ENCODE measurements at regions not wholly inside any gene's neighbourhood (a gene's known extent, or its start where the extent isn't known, plus 50 kb on each side); places are given as distances from the start of the nearest gene placed in this dataset.
"Not testable (repeated sequence)": the region's sequence is repeated elsewhere in the genome, so short reads cannot be mapped to it uniquely, and the experiment has no call there.

DNA sequence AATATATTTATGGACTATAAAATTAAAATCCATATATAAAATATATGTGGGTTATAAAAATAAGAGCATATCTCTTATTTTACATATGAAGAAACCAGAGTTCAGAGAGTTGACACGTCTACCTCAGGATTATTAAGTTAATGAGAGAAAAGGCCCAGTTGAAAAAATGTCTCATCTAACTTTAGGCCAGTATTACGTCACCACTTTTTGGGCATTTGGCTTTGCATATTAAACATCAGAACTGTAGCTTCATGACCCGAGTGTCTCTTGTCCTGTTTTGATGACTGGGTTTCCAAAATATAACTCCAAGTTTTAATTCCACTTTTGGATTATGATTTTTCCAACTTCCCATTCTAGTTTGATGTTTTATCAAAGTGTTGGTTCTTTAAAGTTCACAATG lies 1026.1 kb downstream of the SLC6A15 start:
- DNase-seq: no peak

DNA sequence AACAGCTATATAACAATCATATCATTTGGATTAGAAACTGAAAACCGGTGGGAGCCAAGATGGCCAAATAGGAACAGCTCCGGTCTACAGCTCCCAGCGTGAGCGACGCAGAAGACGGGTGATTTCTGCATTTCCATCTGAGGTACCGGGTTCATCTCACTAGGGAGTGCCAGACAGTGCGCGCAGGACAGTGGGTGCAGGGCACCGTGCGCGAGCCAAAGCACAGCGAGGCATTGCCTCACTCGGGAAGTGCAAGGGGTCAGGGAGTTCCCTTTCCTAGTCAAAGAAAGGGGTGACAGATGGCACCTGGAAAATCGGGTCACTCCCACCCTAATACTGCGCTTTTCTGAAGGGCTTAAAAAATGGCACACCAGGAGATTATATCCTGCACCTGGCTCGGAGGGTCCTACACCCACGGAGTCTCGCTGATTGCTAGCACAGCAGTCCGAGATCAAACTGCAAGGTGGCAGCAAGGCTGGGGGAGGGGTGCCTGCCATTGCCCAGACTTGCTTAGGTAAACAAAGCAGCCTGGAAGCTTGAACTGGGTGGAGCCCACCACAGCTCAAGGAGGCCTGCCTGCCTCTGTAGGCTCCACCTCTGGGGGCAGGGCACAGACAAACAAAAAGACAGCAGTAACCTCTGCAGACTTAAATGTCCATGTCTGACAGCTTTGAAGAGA lies 1041.5 kb downstream of the SLC6A15 start:
- not testable (repeated sequence) for DNase-seq

DNA sequence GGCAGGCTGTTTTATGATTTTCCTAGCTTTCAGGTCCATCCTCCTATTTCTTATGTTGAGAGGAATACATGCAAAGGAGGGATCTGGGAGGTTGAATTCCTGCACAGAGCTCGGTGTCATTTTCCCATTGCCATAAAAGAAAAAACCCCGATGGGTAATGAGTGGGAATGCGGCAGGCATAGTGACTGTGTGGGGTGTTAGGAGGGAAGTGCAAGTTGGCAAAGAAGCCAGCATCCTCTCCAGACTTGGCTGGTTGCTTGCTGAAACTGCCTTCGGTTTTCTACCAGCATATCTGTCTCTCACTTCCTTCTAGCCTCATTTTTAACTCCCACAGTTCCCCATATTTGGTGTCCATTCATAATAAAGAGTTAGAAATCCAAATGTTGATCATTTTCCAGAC lies 1046.1 kb downstream of the SLC6A15 start:
- DNase-seq: no peak

DNA sequence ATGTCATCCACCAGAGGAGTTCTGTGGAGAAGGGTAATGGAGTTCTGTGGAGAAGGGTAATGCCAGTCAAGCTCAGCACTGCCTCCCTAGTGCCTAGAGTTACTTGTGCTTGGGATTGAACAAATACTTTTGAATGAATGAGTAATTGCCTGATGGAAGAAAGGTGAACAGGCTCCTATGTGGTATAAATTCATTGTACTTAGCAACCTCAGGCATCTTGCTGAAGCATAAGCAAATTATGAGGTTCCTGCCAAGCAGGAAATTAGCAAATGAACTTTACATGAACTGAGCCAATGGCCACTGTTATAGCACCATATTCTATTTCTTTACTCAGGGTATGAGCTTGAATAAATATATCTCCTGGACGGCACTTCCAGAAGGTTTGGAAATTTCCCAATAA lies 1047.2 kb downstream of the SLC6A15 start:
- no peak for DNase-seq

DNA sequence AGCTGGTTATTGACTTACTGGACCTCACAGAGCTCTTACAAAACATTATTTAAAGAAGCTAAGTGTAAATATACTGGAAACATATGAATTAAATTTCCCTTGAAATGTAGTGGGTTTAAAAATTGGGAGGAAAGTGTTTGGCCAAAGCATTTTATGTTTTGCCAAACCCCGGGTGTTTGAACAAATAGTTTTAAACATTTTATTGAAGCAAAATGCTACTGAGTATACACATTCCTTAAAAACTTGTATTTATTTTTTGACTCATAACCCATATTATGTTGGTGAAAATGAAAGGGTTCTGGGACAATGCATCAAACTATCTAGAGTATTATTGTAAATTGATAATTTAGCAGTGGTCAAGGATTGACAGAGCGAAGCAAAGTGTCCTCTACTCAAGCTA lies 1048.5 kb downstream of the SLC6A15 start:
- no peak for DNase-seq

DNA sequence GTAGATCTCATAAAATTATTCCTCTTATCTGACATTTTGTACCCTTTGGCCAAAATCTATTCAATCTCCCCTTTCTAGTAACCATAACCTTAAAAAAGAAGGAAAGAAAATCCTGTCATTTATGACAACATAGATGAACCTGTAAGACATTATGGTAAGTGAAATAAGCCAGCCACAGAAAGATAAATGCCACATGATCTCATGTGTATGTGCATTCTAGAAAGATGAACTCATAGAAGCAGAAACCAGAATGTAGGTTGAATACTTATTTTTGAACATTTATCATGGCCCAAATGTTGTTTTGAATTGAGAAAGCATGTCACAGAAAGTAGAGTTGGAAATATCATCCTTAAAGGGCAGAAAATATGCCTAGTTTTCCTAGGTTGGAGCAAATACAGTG lies 1053.6 kb downstream of the SLC6A15 start:
- no peak for DNase-seq

DNA sequence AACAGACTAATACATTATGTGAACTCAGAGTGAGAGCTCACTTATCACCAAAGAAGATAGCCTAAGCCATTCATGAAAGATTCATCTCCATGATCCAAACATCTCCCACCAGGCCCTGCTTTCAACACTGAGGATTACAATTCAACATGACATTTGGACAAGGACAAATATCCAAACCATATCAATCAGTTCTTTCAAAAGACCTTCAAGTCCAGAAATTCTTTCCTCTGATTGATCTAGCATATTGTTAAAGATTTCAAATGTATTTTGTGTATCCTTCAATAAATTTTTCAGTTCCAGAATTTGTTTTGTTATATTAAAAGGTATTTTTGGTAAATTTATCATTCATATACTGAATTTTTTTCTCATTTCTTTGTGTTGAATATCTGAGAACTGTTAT lies 1055.8 kb downstream of the SLC6A15 start:
- DNase-seq: no peak

DNA sequence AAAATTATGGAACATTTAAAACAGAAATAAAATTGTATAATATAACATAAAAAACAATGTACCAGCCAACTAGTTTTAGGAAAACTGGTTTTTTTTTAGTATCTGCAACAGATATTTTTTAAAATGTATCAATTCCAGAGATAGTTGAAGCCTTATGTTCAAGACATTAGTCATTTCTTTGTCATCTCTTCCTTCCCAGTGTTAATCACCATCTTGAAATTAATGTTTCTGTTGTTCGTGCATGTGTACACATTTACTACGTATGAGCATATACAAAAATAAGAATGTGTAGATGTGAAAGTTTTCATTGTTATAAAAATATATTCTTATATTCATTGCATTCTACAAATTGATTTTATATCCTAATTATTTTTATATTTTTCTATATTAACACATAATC lies 1062.1 kb downstream of the SLC6A15 start:
- DNase-seq: no peak

DNA sequence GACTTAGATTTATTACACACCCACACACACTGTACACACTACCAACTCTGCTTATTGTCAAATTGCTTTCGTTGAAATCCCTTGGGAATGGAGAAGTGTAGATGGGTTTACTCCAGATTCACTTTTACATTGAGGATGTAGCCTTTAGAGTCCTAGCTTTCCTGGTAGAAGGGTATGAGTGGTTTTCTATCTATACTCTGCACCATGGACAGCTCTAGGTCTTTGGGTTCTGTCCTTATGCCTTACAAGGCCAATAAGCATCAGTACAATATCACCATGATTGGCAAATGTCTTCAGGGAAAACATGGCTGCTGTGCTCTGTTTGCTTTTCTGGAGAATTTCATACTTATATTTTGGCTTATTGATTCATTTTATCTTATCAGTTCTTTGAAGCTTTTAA lies 1063.9 kb downstream of the SLC6A15 start:
- DNase-seq: no peak

DNA sequence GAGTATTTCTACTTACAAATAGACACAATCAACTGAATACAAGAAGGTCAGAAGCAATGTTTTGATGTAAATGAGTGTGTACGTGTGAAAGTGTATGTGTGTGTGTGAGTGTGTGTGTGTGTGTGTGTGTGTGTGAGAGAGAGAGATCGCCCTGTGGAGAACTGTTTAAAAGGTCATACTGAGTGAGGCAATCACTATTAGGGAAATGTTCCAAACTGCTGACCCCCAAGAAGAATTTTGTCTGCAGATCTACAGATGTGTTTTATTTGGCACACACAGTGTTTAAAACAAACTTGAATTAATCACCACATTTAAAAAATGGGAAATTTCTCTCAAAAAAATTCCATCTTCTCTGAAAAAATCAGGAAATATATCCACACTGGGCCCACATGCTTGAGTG lies 1069.1 kb downstream of the SLC6A15 start:
- DNase-seq: no peak

DNA sequence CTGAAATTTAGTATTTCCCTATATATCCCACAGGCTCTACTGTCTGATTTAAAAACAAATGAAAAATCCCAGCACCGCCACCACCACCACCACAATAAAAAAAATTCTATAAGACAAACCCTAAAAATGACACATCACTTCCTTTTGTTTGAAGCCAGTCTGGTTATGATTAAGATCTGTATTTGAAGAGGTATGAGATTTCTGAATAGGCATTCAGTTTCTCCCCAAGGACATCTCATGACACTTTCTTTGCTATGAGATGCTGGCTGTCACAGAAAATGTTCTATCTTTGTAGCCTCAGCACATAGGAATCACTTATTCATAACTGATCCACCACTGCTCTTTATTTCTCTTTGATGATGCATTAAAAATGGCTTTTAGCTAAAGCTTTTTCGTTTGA lies 1071.0 kb downstream of the SLC6A15 start:
- DNase-seq: no peak

DNA sequence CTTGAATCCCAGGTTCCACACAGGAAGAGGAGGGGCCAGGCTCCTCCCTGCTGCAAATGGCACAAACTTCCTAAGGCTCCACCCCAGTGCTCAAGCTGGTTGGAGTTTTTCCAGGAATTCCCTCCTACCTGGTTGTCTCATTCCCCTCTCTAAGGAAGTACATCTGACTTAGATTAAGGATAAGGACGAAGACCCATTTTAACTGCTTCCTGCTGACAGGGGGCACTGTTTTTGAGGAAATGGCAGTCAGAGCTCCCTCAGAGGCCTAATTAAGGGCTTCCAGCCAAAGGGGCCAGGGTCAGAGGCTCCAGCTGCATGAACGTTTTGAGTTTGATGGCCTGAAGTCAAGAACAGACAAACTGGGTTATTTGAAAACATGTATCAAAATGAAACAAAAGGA lies 1084.7 kb downstream of the SLC6A15 start:
- DNase-seq: no peak

DNA sequence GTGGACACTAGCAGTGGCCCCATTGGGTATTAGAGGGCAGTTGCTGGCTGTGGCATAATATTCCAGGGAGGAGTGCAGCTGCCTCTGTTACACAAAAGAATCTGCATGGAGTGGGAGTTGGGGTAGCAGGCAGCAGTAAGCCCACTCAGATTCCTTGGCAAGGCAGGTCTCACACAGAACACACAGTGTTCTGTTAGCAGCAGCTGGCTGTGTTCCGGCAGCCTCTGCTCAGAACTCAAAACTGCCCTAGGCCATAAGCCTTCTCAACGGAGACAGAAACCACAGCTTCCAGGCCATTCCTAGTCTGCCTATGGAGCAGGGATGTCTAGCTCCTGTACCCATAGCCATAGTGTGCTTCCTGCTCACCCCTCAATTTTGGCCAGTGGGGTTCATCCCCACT lies 1085.4 kb downstream of the SLC6A15 start:
- no peak for DNase-seq

DNA sequence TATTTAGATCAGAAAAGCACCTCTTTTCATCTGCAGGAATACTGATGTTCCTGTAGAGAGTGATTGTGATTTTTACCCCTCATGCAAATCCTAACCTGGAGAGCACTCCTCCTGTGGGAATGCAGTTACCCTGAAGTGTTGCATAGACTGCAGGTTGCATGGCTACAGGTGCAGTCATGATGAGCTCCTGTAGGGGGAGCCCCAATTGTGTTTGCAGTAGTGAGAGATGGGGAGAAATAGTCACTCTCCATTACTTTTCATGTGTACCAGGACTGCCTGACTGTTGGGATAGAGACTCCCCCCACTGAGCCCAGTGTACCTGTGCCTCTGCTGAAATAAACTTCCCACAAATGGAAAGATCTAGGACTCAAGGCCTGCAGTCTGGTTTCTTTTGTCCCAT lies 1086.5 kb downstream of the SLC6A15 start:
- no peak for DNase-seq

DNA sequence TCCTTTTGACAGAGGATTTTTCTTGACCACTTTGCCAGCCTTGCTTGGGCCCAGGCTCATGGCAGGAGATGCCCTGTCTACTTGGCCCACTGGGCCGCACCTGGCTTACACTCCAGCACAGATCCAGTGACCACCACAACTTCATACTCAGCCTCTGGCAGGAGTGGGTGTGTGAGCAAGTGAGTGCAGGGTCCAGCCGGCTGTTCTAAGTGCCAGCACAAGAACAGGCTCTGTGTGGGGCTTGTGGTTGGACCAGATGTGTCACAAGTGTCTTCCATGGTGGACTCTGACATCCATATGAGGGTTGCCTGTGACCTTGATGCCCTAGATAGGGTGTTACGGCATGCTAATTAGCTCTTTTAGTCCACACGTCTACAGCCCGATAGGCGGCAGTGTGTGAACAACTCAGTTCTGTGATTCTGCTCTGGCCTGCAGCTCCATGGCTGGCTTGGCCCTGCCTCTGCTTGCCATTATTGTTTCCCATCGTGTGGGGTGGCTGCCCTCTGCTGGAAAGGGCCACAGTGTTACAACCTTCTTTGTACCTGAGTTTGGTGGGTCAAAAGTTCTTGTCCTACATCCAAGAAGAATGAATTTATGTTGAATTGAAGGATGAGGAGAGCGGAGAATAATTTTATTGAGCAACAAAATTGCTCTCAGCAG lies 1089.1 kb downstream of the SLC6A15 start:
- no peak for DNase-seq

DNA sequence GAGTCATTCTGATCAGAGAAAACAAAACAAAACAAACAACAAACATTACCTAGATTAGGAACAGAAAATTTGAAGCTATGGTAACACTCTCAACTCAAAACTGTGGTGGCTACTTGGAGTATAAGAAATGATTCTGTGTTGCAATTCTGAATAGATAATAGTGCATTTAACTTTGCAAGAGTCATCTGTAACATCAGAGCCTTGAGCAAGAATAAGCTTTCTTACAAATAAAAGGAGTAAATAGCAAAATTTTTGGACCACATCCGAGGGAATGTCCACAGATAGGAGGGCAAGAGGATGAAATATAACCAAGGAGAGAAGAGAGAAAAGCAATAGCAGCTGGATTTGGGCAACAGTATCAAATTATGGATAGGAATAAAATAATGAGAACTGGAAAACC lies 1090.6 kb downstream of the SLC6A15 start:
- DNase-seq: no peak

DNA sequence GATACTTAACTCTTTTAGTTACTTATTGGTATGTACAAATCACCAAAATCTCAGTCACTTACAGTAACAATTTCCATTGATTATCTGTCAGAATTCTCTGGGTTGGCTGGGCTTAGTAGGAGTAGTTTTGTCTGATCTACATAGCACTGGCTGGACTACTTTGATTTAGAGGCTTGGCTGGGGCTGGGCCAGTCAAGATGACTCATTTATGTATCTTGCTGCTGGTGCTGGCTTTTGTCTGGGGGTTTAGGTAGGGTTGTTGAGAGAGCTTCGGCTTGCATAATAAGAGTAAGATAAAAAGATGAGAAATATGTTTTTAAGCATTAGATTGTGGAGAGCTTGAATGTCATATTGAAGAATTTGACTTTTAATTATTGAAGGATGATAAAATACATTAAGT lies 1093.7 kb downstream of the SLC6A15 start:
- DNase-seq: no peak

DNA sequence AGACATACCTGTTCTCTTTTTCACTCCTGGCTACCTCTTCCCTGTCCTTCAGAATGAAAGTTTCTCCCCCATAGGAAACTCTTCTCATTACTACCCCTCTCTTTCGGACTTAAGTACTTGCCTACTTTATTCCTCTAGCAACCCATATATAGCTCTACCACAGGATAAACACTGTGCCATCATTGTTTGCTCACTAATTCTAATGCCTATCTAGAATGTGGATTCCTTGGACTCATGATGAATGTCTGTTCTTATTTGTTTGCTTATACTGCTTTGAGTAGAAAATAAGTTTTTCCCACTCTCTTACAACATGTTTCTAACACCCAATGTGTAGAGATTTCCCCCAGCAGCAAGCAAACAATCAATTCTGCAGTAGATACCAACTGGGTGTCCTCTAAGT lies 1094.9 kb downstream of the SLC6A15 start:
- no peak for DNase-seq

DNA sequence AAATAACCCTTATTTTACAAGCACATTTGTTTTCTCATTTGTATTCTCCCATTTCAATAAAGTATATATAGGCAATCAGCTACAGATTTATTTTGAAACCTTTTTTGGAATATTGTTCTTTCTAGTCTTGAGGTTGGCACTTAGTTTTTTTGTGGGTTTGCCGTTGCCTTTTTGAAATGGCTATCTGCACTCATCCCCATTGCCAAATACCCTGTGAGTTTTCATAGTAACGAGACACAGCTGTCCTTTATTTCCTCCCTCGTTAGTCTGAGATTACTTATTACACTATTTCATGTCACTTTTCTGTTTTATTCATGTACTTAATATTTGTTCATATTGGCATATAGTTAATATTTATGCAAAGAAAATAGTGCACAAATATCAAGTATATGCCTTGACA lies 1104.0 kb downstream of the SLC6A15 start:
- DNase-seq: no peak

DNA sequence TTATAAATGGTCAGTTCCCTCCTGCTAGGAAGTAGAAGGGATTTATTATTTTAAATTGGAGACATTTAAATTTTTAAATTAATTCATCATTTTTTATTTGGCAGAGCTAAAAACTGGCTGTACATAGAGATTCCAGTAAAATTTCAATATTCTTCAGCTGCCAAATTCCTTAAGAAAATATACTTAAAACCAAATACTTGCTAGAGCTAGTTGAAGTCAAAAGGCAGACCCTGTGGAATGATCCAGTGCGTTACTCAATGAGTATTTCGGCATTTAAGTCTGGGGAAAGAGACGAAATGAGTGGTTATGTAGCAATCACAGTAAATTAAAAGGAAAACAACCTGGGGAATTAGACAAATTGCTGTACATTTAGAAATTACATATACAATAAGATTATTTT lies 1104.7 kb downstream of the SLC6A15 start:
- DNase-seq: no peak

DNA sequence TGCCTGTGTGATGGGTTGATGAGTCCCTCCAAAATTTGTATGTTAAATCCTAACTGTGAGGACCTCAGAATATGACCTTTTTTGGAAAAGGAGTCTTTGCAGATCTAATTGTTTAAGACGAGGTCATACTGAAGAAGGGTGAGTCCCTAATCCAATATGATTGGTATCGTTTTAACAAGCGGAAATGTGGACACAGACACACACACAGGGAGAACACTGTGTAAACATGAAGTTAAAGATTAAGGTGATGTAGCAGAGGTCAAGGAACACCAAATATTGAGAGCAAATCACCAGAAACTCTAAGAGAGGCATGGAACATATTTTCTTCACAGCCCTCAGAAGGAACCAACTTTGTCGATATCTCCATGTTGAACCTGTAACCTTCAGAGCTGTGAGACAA lies 1106.7 kb downstream of the SLC6A15 start:
- no peak for DNase-seq

DNA sequence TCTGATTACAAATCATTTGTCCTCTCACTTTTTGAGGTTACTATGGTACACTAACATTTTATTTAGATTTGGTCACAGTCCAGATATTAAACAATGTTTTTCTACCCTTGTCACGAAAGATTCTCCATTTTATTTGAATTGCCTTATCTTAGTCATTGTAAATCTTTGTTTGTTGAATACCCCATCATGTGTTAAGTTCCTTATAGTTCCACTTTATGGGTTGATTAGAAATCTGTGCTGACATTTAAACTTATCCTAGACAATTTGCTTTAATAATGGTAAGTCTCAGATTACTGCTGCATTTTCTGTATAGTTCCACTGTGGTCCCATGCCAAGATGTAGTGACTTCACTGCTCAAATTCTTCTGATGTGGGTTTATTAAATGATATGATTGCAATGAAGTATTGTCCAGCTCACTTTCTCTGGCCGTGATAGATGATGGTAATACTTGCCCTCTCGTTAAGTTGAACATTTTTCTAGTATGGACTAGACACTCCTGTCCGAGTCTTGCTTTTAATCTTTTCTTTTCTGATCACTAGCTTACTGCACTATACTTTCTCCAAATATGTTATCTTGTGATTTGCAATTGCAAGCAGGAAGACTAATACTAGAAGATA lies 1107.3 kb downstream of the SLC6A15 start:
- no peak for DNase-seq

DNA sequence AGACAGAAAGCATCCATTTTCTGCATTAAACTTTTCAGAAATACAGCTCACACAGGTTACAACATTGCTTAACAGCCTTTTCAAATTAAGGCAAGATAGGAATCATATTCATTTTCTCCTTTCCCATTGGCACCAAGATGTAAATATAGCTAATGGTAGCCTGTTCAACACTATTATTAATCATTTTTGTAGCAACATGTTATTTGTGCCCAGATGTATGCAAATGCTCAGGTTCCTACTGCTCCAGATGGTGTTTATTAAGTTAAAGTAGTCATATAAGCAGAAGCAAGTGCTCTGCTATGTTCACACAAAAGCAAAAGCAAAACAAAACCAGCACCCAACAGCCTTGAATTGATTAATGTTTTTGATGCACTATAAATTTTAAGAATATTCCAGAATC lies 1110.6 kb downstream of the SLC6A15 start:
- no peak for DNase-seq

DNA sequence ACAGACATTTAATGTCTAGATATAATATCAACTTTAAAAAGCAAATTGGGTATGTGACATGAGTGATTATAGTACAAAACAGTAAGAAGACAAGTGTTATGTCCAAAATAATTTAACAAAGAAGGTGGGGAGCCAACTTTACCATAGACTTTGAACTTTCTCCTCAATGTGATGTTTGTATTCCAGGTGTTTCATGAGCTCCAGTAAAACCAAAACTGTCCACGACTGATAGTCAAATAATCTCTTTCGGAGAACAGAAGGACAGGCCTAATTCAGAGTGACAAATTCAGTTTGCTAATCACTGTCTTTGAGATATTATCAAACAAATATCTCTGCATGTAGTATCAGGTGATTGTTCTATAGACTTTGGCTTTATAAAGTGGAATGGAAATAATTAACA lies 1112.6 kb downstream of the SLC6A15 start:
- no peak for DNase-seq

DNA sequence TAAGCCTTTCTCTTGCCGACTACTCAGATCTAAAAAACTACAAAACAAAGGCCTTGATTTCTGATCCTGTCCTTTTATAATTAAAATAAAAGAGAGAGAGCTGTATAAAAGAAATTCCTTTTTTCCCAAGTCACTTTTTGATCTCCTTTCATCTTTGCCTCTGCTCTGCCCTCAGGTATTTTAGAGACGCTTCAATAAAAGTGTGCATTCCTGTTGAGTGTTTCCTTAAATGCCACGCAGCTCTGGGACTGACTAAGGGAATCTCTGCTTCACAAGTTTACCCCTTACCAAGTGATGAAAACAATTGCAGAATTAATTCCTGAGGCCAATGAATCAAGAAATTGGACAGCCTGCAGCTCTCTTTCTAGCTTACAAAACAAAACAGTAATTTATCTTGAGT lies 1109.8 kb downstream of the TMTC2 start:
- DNase-seq: no peak
